GM12878 (cell line): ENCODE measurements at regions not wholly inside any gene's neighbourhood (a gene's known extent, or its start where the extent isn't known, plus 50 kb on each side); places are given as distances from the start of the nearest gene placed in this dataset.

Source experiments
- ATAC-seq: fragments of 200-7000 bp; cut with Tn5 transposase; 3 replicates; pipeline ENCODE4 v1.9.1; 2020; ENCODE audit warnings: mild to moderate bottlenecking, moderate library complexity
- BruUV-seq: library from RNA; stranded (reverse); fragments of 400-500 nt; replicated peaks from 2 replicates; lab custom pipeline; 2021; lab: Mats Ljungman, UMichigan
- CTCF ChIA-PET: fragments of 300-600 bp; sonication (Branson Sonifier 250); formaldehyde crosslinking; extraction: SDS; loops from one replicate; lab custom pipeline; 2021; ENCODE audit warnings: inconsistent platforms; lab: Yijun Ruan, JAX
- POLR2A ChIA-PET: fragments of 350-600 bp; formaldehyde crosslinking; extraction: SDS; loops from one replicate; lab custom pipeline; 2021; ENCODE audit warnings: inconsistent platforms; lab: Charles Lee
- RAD21 ChIA-PET: fragments of 300-600 bp; sonication (Branson Sonifier 250); formaldehyde crosslinking; loops from one replicate; lab custom pipeline; 2023; ENCODE audit warnings: antibody characterized with exemption; ENCODE audit not compliant: unreplicated experiment; lab: Charles Lee
- SMC1A ChIA-PET: fragments of 300-600 bp; sonication (Branson Sonifier 250); formaldehyde crosslinking; loops from one replicate; lab custom pipeline; 2023; ENCODE audit not compliant: unreplicated experiment, uncharacterized antibody; lab: Charles Lee
- DNase-seq: peaks from one replicate; pipeline ENCODE4 v3.0.0-alpha.2; 2011; ENCODE audit warnings: low read depth, low spot score
- FAIRE-seq: peaks from 3 replicates; lab custom pipeline; 2011; peaks lifted over from hg19 to GRCh38; lab: Jason Lieb, UNC
- H2AFZ ChIP-seq: 2 replicates; pipeline ENCODE4 v1.6.0; 2011; ENCODE audit warnings: low read depth, low read length, control low read depth; ENCODE audit not compliant: control insufficient read depth
- H3K27ac ChIP-seq: 2 replicates; pipeline ENCODE4 v1.5.1; 2011; ENCODE audit warnings: control low read depth; ENCODE audit not compliant: control insufficient read depth, insufficient read depth
- H3K27me3 ChIP-seq, 2 experiments: replicated peaks in 1 of 2; 2 replicates each; pipeline versions ENCODE4 v1.6.0 to v1.6.1; 2011; ENCODE audit warnings: low read length in 1 of 2; ENCODE audit not compliant: control insufficient read depth in 2 of 2, insufficient read depth in 2 of 2
- H3K36me3 ChIP-seq, 2 experiments: 2 replicates each; pipeline ENCODE4 v1.5.1; 2011; ENCODE audit warnings: low read length in 1 of 2; ENCODE audit not compliant: control insufficient read depth in 2 of 2, insufficient read depth in 2 of 2
- H3K4me1 ChIP-seq: 2 replicates; pipeline ENCODE4 v1.6.1; 2011; ENCODE audit warnings: mild to moderate bottlenecking, low read length, moderate library complexity, mixed read lengths; ENCODE audit not compliant: control insufficient read depth, insufficient read depth
- H3K4me2 ChIP-seq: 2 replicates; pipeline ENCODE4 v1.6.0; 2011; ENCODE audit warnings: control low read depth; ENCODE audit not compliant: control insufficient read depth, insufficient read depth
- H3K4me3 ChIP-seq: fragments of 200-600 bp; sonication (generic); 2 replicates; pipeline ENCODE4 v1.5.1; 2016
- H3K79me2 ChIP-seq: 2 replicates; pipeline ENCODE4 v1.6.0; 2011; ENCODE audit warnings: low read length; ENCODE audit not compliant: control insufficient read depth, insufficient read depth
- H3K9ac ChIP-seq: 2 replicates; pipeline ENCODE4 v1.8.0; 2011; ENCODE audit warnings: low read length, control low read depth, mixed read lengths; ENCODE audit not compliant: control insufficient read depth, insufficient read depth
- H3K9me3 ChIP-seq: replicated peaks from 3 replicates; pipeline ENCODE4 v1.5.1; 2011; ENCODE audit warnings: mild to moderate bottlenecking, low read length; ENCODE audit not compliant: control insufficient read depth, insufficient read depth
- H4K20me1 ChIP-seq: 2 replicates; pipeline ENCODE4 v1.6.0; 2011; ENCODE audit not compliant: control insufficient read depth, insufficient read depth
- IKZF2 ChIP-seq, 2 experiments: fragments of 450-650 bp; IDR thresholded peaks; 2 replicates each; pipeline ENCODE4 v1.6.1; 2017; ENCODE audit warnings: mild to moderate bottlenecking in 2 of 2, moderate library complexity in 2 of 2
- MXI1 ChIP-seq: fragments of 150-350 bp; IDR thresholded peaks from 2 replicates; pipeline ENCODE4 v1.6.1; 2011; ENCODE audit warnings: low read depth, mild to moderate bottlenecking, inconsistent platforms, low read length, improper control_type of control experiment
- SIX5 ChIP-seq: IDR thresholded peaks from 2 replicates; pipeline ENCODE4 v1.6.1; 2011; ENCODE audit warnings: mild to moderate bottlenecking, low read depth, low read length, moderate library complexity; ENCODE audit not compliant: severe bottlenecking
- ZZZ3 ChIP-seq: IDR thresholded peaks from 2 replicates; pipeline ENCODE4 v1.6.1; 2011; ENCODE audit warnings: low read depth; ENCODE audit not compliant: control insufficient read depth, insufficient read length
- WGBS: methylation state at CpG from one replicate; pipeline ENCODE4 v1.1.6; 2016; ENCODE audit warnings: low lambda C conversion rate; ENCODE audit not compliant: insufficient replicate concordance, insufficient coverage; ENCODE audit errors: missing lambda C conversion rate; 5-methylcytosine and 5-hydroxymethylcytosine counted together
- in situ Hi-C: fragments of 300-500 bp; cut with MboI; formaldehyde crosslinking; loops from 9 replicates; pipeline ENCODE4 v1.14.3; 2018; ENCODE audit warnings: mixed read lengths
- intact Hi-C: fragments of 100-400 bp; cut with micrococcal nuclease; formaldehyde crosslinking; loops from one replicate; pipeline ENCODE4 v1.14.2; 2022; ENCODE audit not compliant: unreplicated experiment
- TF ChIP-seq, protein P1 (sequence below): IDR thresholded peaks from 2 replicates; pipeline ENCODE4 v1.6.1; 2011; ENCODE audit warnings: borderline replicate concordance, low read depth, mild to moderate bottlenecking, moderate library complexity, mixed read lengths, low read length; ENCODE audit not compliant: insufficient read depth; ENCODE audit errors: extremely low read length
- TF ChIP-seq, protein P2 (sequence below): fragments of 450-650 bp; IDR thresholded peaks from 2 replicates; pipeline ENCODE4 v1.6.1; 2018; ENCODE audit warnings: borderline replicate concordance, mild to moderate bottlenecking; ENCODE audit not compliant: partially characterized antibody

DNA sequence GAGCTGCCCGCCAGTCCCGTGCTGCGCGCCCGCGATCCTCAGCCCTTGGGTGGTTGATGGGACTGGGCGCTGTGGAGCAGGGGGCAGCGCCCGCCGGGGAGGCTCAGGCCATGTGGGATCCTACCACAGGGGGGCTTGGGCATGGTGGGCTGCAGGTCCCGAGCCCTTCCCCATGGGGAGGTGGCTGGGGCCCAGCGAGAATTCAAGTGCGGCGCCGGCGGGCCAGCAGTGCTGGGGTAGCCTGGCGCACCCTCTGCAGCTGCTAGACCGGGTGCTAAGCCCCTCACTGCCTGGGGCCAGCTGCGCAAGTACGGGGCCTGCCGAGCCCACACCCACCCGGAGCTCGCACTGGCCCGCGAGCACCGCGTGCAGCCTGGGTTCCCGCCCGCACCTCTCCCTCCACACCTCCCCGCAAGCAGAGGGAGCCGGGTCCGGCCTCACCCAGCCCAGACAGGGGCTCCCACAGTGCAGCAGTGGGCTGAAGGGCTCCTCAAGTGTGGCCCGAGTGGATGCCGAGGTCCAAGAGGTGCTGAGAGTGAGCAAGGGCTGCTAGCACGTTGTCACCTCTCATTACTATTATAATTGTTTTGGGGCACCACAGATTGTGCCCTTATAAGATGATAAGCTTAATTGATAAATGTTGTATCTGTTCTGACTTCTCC is 333.2 kb downstream of the CASP12 start:
- ATAC-seq (no peak), DNase-seq (no peak)
- no peak overlapping the region for H3K4me2 ChIP-seq
- ChIA-PET SMC1A (no interaction called here), POLR2A (no interaction called here), RAD21 (no interaction called here)
- no peaks in the 10 kb centered on the region for H3K27me3 ChIP-seq
- H3K9ac ChIP-seq: no peak overlapping the region
- intact Hi-C loops: no loop called here
- no peaks in the 10 kb centered on the region for H3K36me3 ChIP-seq
- H2AFZ ChIP-seq: no peak overlapping the region
- H3K9me3 ChIP-seq: no peaks in the 10 kb centered on the region
- TF ChIP-seq SIX5 (no peak), IKZF2 (IDR thresholded peaks at IDR 0.05) (no peak), MXI1 (no peak), ZZZ3 (no peak)
- TF ChIP-seq, protein P1, sequence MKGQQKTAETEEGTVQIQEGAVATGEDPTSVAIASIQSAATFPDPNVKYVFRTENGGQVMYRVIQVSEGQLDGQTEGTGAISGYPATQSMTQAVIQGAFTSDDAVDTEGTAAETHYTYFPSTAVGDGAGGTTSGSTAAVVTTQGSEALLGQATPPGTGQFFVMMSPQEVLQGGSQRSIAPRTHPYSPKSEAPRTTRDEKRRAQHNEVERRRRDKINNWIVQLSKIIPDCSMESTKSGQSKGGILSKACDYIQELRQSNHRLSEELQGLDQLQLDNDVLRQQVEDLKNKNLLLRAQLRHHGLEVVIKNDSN: no peak
- TF ChIP-seq, protein P2, sequence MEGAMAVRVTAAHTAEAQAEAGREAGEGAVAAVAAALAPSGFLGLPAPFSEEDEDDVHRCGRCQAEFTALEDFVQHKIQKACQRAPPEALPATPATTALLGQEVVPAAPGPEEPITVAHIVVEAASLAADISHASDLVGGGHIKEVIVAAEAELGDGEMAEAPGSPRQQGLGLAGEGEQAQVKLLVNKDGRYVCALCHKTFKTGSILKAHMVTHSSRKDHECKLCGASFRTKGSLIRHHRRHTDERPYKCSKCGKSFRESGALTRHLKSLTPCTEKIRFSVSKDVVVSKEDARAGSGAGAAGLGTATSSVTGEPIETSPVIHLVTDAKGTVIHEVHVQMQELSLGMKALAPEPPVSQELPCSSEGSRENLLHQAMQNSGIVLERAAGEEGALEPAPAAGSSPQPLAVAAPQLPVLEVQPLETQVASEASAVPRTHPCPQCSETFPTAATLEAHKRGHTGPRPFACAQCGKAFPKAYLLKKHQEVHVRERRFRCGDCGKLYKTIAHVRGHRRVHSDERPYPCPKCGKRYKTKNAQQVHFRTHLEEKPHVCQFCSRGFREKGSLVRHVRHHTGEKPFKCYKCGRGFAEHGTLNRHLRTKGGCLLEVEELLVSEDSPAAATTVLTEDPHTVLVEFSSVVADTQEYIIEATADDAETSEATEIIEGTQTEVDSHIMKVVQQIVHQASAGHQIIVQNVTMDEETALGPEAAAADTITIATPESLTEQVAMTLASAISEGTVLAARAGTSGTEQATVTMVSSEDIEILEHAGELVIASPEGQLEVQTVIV: no peak
- TF ChIP-seq, all 136 proteins: peak for 0
- H3K27ac ChIP-seq: no peak overlapping the region
- H3K4me1 ChIP-seq: no peaks in the 10 kb centered on the region
- CTCF ChIA-PET: interaction anchor here (0.6 to 0.9 kb wide), 2 partner anchors 45 to 258 kb away, joined by 3 read pairs; no protein-coding TSS in a partner anchor
- FAIRE-seq: no peak
- 71% methylated on average over 32 of the region's 35 CpGs for WGBS
- H3K4me3 ChIP-seq: no peak overlapping the region
- no TSS peak for BruUV-seq
- no peaks in the 10 kb centered on the region for H3K79me2 ChIP-seq
- in situ Hi-C loops: no loop called here
- H4K20me1 ChIP-seq: no peaks in the 10 kb centered on the region
